ENCODE measurements at regions not wholly inside any gene's neighbourhood (a gene's known extent, or its start where the extent isn't known, plus 50 kb on each side); places are given as distances from the start of the nearest gene placed in this dataset.
"Not testable (repeated sequence)": the region's sequence is repeated elsewhere in the genome, so short reads cannot be mapped to it uniquely, and the experiment has no call there.

- Histone ChIP-seq H3K4me2 (ENCODE audit: insufficient read depth, low read length) (no peak overlapping the region), H2AFZ (ENCODE audit: low read length) (no peak overlapping the region), H3K4me3 (ENCODE audit: insufficient read depth, low read length) (no peak overlapping the region), H3K27me3 (ENCODE audit: insufficient read depth, low read length) (no peaks in the 10 kb centered on the region), H3K27ac (ENCODE audit: low read depth, low read length) (no peak overlapping the region), H4K20me1 (ENCODE audit: insufficient read depth, low read length) (no peaks in the 10 kb centered on the region), H3K79me2 (ENCODE audit: insufficient read depth, low read length) (no peaks in the 10 kb centered on the region), H3K9me3 (ENCODE audit: low read depth, low read length) (no peaks in the 10 kb centered on the region), H3K4me1 (ENCODE audit: insufficient read depth, low read length) (no peaks in the 10 kb centered on the region), H3K36me3 (ENCODE audit: insufficient read depth, low read length) (no peaks in the 10 kb centered on the region)
- no peak for DNase-seq (ENCODE audit: insufficient read length, low spot score, missing footprints)
- TF ChIP-seq, protein P1, sequence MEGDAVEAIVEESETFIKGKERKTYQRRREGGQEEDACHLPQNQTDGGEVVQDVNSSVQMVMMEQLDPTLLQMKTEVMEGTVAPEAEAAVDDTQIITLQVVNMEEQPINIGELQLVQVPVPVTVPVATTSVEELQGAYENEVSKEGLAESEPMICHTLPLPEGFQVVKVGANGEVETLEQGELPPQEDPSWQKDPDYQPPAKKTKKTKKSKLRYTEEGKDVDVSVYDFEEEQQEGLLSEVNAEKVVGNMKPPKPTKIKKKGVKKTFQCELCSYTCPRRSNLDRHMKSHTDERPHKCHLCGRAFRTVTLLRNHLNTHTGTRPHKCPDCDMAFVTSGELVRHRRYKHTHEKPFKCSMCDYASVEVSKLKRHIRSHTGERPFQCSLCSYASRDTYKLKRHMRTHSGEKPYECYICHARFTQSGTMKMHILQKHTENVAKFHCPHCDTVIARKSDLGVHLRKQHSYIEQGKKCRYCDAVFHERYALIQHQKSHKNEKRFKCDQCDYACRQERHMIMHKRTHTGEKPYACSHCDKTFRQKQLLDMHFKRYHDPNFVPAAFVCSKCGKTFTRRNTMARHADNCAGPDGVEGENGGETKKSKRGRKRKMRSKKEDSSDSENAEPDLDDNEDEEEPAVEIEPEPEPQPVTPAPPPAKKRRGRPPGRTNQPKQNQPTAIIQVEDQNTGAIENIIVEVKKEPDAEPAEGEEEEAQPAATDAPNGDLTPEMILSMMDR (IDR thresholded peaks at IDR 0.05; ENCODE audit: extremely low read depth, low read depth, low read length), result no peak
Measured at GRCh38 chr14:37731094-37731493, 135.7 kb downstream of the TTC6 start.

DNA sequence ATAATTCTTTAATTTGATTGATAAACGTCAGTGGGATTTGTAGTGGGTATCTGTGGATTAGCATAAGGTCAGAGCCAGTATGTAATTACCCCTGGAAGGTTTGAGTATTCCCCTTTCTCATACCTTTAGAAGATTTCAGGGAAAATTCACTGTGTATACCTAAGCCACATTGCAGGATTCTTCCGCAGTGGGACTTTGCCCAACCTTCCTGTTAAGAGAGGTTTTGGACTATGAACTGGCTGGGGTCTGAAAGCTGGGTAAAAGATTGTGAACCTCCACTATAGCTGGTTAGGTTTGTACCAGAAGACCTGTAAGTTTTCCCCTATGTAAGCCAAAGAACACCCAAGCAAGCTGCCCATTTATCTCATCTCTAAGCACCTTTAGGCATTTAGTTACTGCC, 150.2 kb downstream of the TTC6 start:
- Histone ChIP-seq H3K79me2 (ENCODE audit: insufficient read depth, low read length) (no peaks in the 10 kb centered on the region), H4K20me1 (ENCODE audit: insufficient read depth, low read length) (no peaks in the 10 kb centered on the region), H3K27ac (ENCODE audit: low read depth, low read length) (no peak overlapping the region), H3K4me1 (ENCODE audit: insufficient read depth, low read length) (no peaks in the 10 kb centered on the region), H3K36me3 (ENCODE audit: insufficient read depth, low read length) (no peaks in the 10 kb centered on the region), H3K27me3 (ENCODE audit: insufficient read depth, low read length) (no peaks in the 10 kb centered on the region), H3K4me3 (ENCODE audit: insufficient read depth, low read length) (no peak overlapping the region), H2AFZ (ENCODE audit: low read length) (no peak overlapping the region), H3K4me2 (ENCODE audit: insufficient read depth, low read length) (no peak overlapping the region), H3K9me3 (ENCODE audit: low read depth, low read length) (no peaks in the 10 kb centered on the region)
- DNase-seq (ENCODE audit: insufficient read length, low spot score, missing footprints), result no peak
- TF ChIP-seq, protein P1 (IDR thresholded peaks at IDR 0.05; ENCODE audit: extremely low read depth, low read depth, low read length), result no peak

- Histone ChIP-seq H2AFZ (ENCODE audit: low read length) (no peak overlapping the region), H3K27me3 (ENCODE audit: insufficient read depth, low read length) (no peaks in the 10 kb centered on the region), H3K27ac (ENCODE audit: low read depth, low read length) (no peak overlapping the region), H3K4me3 (ENCODE audit: insufficient read depth, low read length) (no peak overlapping the region), H3K9me3 (ENCODE audit: low read depth, low read length) (no peaks in the 10 kb centered on the region), H4K20me1 (ENCODE audit: insufficient read depth, low read length) (no peaks in the 10 kb centered on the region), H3K36me3 (ENCODE audit: insufficient read depth, low read length) (no peaks in the 10 kb centered on the region), H3K79me2 (ENCODE audit: insufficient read depth, low read length) (no peaks in the 10 kb centered on the region), H3K4me2 (ENCODE audit: insufficient read depth, low read length) (no peak overlapping the region), H3K4me1 (ENCODE audit: insufficient read depth, low read length) (no peaks in the 10 kb centered on the region)
- TF ChIP-seq, protein P1 (IDR thresholded peaks at IDR 0.05; ENCODE audit: extremely low read depth, low read depth, low read length), result no peak
- no peak for DNase-seq (ENCODE audit: insufficient read length, low spot score, missing footprints)
Measured at GRCh38 chr14:37746140-37746832, 150.9 kb downstream of the TTC6 start.

GRCh38 chr14:37753459-37753858, 158.0 kb downstream of the TTC6 start:
- DNase-seq (ENCODE audit: insufficient read length, low spot score, missing footprints), result no peak
- H3K36me3 ChIP-seq (ENCODE audit: insufficient read depth, low read length), result no peaks in the 10 kb centered on the region
- H4K20me1 ChIP-seq (ENCODE audit: insufficient read depth, low read length), result no peaks in the 10 kb centered on the region
- H3K27me3 ChIP-seq (ENCODE audit: insufficient read depth, low read length), result no peaks in the 10 kb centered on the region
- TF ChIP-seq, protein P1 (IDR thresholded peaks at IDR 0.05; ENCODE audit: extremely low read depth, low read depth, low read length), result no peak
- H2AFZ ChIP-seq (ENCODE audit: low read length), result no peak overlapping the region
- no peaks in the 10 kb centered on the region for H3K9me3 ChIP-seq (ENCODE audit: low read depth, low read length)
- no peaks in the 10 kb centered on the region for H3K79me2 ChIP-seq (ENCODE audit: insufficient read depth, low read length)
- no peaks in the 10 kb centered on the region for H3K4me1 ChIP-seq (ENCODE audit: insufficient read depth, low read length)
- no peak overlapping the region for H3K27ac ChIP-seq (ENCODE audit: low read depth, low read length)
- no peak overlapping the region for H3K4me3 ChIP-seq (ENCODE audit: insufficient read depth, low read length)
- no peak overlapping the region for H3K4me2 ChIP-seq (ENCODE audit: insufficient read depth, low read length)

GRCh38 chr14:37760275-37760674, 164.8 kb downstream of the TTC6 start:
- H3K27me3 ChIP-seq (ENCODE audit: insufficient read depth, low read length); H3K4me2 ChIP-seq (ENCODE audit: insufficient read depth, low read length); H3K79me2 ChIP-seq (ENCODE audit: insufficient read depth, low read length); H3K36me3 ChIP-seq (ENCODE audit: insufficient read depth, low read length); H4K20me1 ChIP-seq (ENCODE audit: insufficient read depth, low read length); DNase-seq (ENCODE audit: insufficient read length, low spot score, missing footprints); H3K4me1 ChIP-seq (ENCODE audit: insufficient read depth, low read length); H3K9me3 ChIP-seq (ENCODE audit: low read depth, low read length); H2AFZ ChIP-seq (ENCODE audit: low read length); H3K4me3 ChIP-seq (ENCODE audit: insufficient read depth, low read length); H3K27ac ChIP-seq (ENCODE audit: low read depth, low read length): not testable (repeated sequence)
